GM23248 (cell line): ENCODE measurements at regions not wholly inside any gene's neighbourhood (a gene's known extent, or its start where the extent isn't known, plus 50 kb on each side); places are given as distances from the start of the nearest gene placed in this dataset.

Experiments
- DNase-seq: peaks from one replicate; pipeline ENCODE4 v3.0.0-alpha.2; 2015
- H2AFZ ChIP-seq: fragments of 200-600 bp; sonication (generic); 2 replicates; pipeline ENCODE4 v1.6.1; 2016; ENCODE audit warnings: antibody characterized with exemption
- H3F3A ChIP-seq: fragments of 200-600 bp; sonication (generic); 2 replicates; pipeline ENCODE4 v1.6.1; 2016; ENCODE audit warnings: mild to moderate bottlenecking, antibody characterized with exemption, mixed run types; ENCODE audit not compliant: insufficient read depth
- H3K27ac ChIP-seq: fragments of 200-600 bp; sonication (generic); 2 replicates; pipeline ENCODE4 v1.5.1; 2016; ENCODE audit warnings: mild to moderate bottlenecking
- H3K27me3 ChIP-seq: fragments of 200-600 bp; sonication (generic); replicated peaks from 2 replicates; pipeline ENCODE4 v1.6.1; 2016; ENCODE audit warnings: mild to moderate bottlenecking; ENCODE audit not compliant: insufficient read depth
- H3K36me3 ChIP-seq: fragments of 200-600 bp; sonication (generic); 2 replicates; pipeline ENCODE4 v1.6.1; 2016; ENCODE audit warnings: low read depth, mild to moderate bottlenecking
- H3K4me1 ChIP-seq: fragments of 200-600 bp; sonication (generic); 2 replicates; pipeline ENCODE4 v1.6.1; 2016; ENCODE audit warnings: mild to moderate bottlenecking; ENCODE audit not compliant: insufficient read depth
- H3K4me2 ChIP-seq: fragments of 200-600 bp; sonication (generic); one replicate; pipeline ENCODE4 v1.6.1; 2016; ENCODE audit warnings: mild to moderate bottlenecking; ENCODE audit not compliant: unreplicated experiment
- H3K4me3 ChIP-seq: fragments of 200-600 bp; sonication (generic); 2 replicates; pipeline ENCODE4 v1.5.1; 2016; ENCODE audit warnings: mild to moderate bottlenecking
- H3K79me2 ChIP-seq: fragments of 200-600 bp; sonication (generic); 2 replicates; pipeline ENCODE4 v1.6.1; 2016; ENCODE audit warnings: mild to moderate bottlenecking; ENCODE audit not compliant: insufficient read depth
- H3K9ac ChIP-seq: fragments of 200-600 bp; sonication (generic); 2 replicates; pipeline ENCODE4 v1.6.1; 2016; ENCODE audit warnings: mild to moderate bottlenecking
- H3K9me2 ChIP-seq: fragments of 200-600 bp; sonication (generic); 2 replicates; pipeline ENCODE4 v1.6.1; 2016; ENCODE audit warnings: mixed run types, mild to moderate bottlenecking, moderate library complexity; ENCODE audit not compliant: insufficient read depth
- H3K9me3 ChIP-seq: fragments of 200-600 bp; sonication (generic); one replicate; pipeline ENCODE4 v1.6.1; 2017; ENCODE audit warnings: low read depth
- H4K20me1 ChIP-seq: fragments of 200-600 bp; sonication (generic); 2 replicates; pipeline ENCODE4 v1.6.0; 2016; ENCODE audit not compliant: insufficient read depth
- EZH2 ChIP-seq: fragments of 200-600 bp; sonication (generic); IDR thresholded peaks from 2 replicates; pipeline ENCODE4 v1.6.1; 2018; ENCODE audit warnings: antibody characterized with exemption, mild to moderate bottlenecking; ENCODE audit not compliant: insufficient read depth, poor library complexity, severe bottlenecking
- EZH2phosphoT487 ChIP-seq: fragments of 200-600 bp; sonication (generic); IDR thresholded peaks from 2 replicates; pipeline ENCODE4 v1.6.1; 2018; ENCODE audit warnings: antibody characterized with exemption, moderate library complexity, mild to moderate bottlenecking, low read depth; ENCODE audit not compliant: insufficient read depth
- WGBS, 2 experiments: methylation state at CpG; one replicate each; pipeline ENCODE4 v1.1.6; 2015 to 2017; ENCODE audit warnings: low lambda C conversion rate in 2 of 2, low coverage in 1 of 2; ENCODE audit errors: missing lambda C conversion rate in 2 of 2; 5-methylcytosine and 5-hydroxymethylcytosine counted together
- in situ Hi-C: fragments of 300-500 bp; cut with MboI; formaldehyde crosslinking; loops from 2 replicates; pipeline ENCODE4 v1.15.0; 2020

- Histone ChIP-seq H4K20me1 (no peaks in the 10 kb centered on the region), H3K9me3 (no peaks in the 10 kb centered on the region), H2AFZ (no peak overlapping the region), H3K27ac (no peak overlapping the region), H3K4me2 (no peak overlapping the region), H3K4me3 (no peak overlapping the region), H3K36me3 (no peaks in the 10 kb centered on the region), H3K9me2 (no peaks in the 10 kb centered on the region), H3K4me1 (no peaks in the 10 kb centered on the region; the same call in 1 of the 2 replicates), H3F3A (peaks cover 11% of the 10 kb centered on the region; the same call in 1 of the 2 replicates), H3K79me2 (no peaks in the 10 kb centered on the region), H3K27me3 (no peaks in the 10 kb centered on the region), H3K9ac (no peak overlapping the region)
- DNase-seq, result no peak
- in situ Hi-C loops, result no loop called here
- TF ChIP-seq EZH2 (no peak), EZH2phosphoT487 (no peak)
These were observed 52.5 kb upstream of the PITX2 start for GRCh38 chr4:110675426-110675825.

- Histone ChIP-seq H3K27me3 (no peaks in the 10 kb centered on the region), H3F3A (peaks cover 11% of the 10 kb centered on the region; the same call in 1 of the 2 replicates), H3K9ac (no peak overlapping the region), H2AFZ (no peak overlapping the region), H3K79me2 (no peaks in the 10 kb centered on the region), H3K9me2 (no peaks in the 10 kb centered on the region), H3K4me2 (no peak overlapping the region), H3K4me3 (no peak overlapping the region), H3K36me3 (no peaks in the 10 kb centered on the region), H3K9me3 (no peaks in the 10 kb centered on the region), H3K4me1 (no peaks in the 10 kb centered on the region; the same call in 1 of the 2 replicates), H4K20me1 (no peaks in the 10 kb centered on the region), H3K27ac (no peak overlapping the region)
- TF ChIP-seq EZH2phosphoT487 (no peak), EZH2 (no peak)
- peak; percentile 50 for DNase-seq
- in situ Hi-C loops, result no loop called here
These were observed 53.4 kb upstream of the PITX2 start for GRCh38 chr4:110676241-110676640.

- Histone ChIP-seq H3K79me2 (no peaks in the 10 kb centered on the region), H3K27me3 (no peaks in the 10 kb centered on the region), H4K20me1 (no peaks in the 10 kb centered on the region), H3K4me3 (no peak overlapping the region), H3K4me2 (no peak overlapping the region), H3K4me1 (no peaks in the 10 kb centered on the region; the same call in 1 of the 2 replicates), H3F3A (peaks cover 11% of the 10 kb centered on the region; the same call in 1 of the 2 replicates), H3K9ac (no peak overlapping the region), H3K9me3 (no peaks in the 10 kb centered on the region), H3K36me3 (no peaks in the 10 kb centered on the region), H3K9me2 (no peaks in the 10 kb centered on the region), H3K27ac (no peak overlapping the region), H2AFZ (no peak overlapping the region)
- in situ Hi-C loops, result no loop called here
- no peak for TF ChIP-seq EZH2
- no peak for TF ChIP-seq EZH2phosphoT487
- DNase-seq, result no peak
- 3 to 10% methylated on average over 1 of the region's 1 CpG for WGBS, 2 experiments
These were observed 55.8 kb upstream of the PITX2 start for GRCh38 chr4:110678517-110679227.

- Histone ChIP-seq H3F3A (peaks cover 11% of the 10 kb centered on the region; the same call in 1 of the 2 replicates), H3K9me3 (no peaks in the 10 kb centered on the region), H3K27ac (no peak overlapping the region), H3K4me1 (no peaks in the 10 kb centered on the region; the same call in 1 of the 2 replicates), H3K4me2 (no peak overlapping the region), H3K9me2 (no peaks in the 10 kb centered on the region), H3K9ac (no peak overlapping the region), H3K4me3 (no peak overlapping the region), H2AFZ (no peak overlapping the region), H3K36me3 (no peaks in the 10 kb centered on the region), H4K20me1 (no peaks in the 10 kb centered on the region), H3K79me2 (no peaks in the 10 kb centered on the region), H3K27me3 (no peaks in the 10 kb centered on the region)
- DNase-seq, result no peak
- in situ Hi-C loops, result no loop called here
- 68 to 69% methylated on average over 4 of the region's 4 CpGs for WGBS, 2 experiments
- TF ChIP-seq EZH2 (no peak), EZH2phosphoT487 (no peak)
These were observed 57.4 kb upstream of the PITX2 start for GRCh38 chr4:110680265-110680664.
